Gastroesophageal sphincter (tissue), 3 donors: ENCODE measurements at regions not wholly inside any gene's neighbourhood (a gene's known extent, or its start where the extent isn't known, plus 50 kb on each side); places are given as distances from the start of the nearest gene placed in this dataset.
"Not testable (repeated sequence)": the region's sequence is repeated elsewhere in the genome, so short reads cannot be mapped to it uniquely, and the experiment has no call there.

Source experiments
- POLR2A ChIP-seq, 2 donors: fragments of 450-650 bp; IDR thresholded peaks; one replicate each; pipeline ENCODE4 v1.6.1; 2017; ENCODE audit warnings: antibody characterized with exemption in 2 of 2, mild to moderate bottlenecking in 2 of 2, moderate library complexity in 1 of 2
- POLR2AphosphoS5 ChIP-seq: sonication (generic); formaldehyde crosslinking; IDR thresholded peaks from one replicate; pipeline ENCODE4 v1.6.1; 2017; ENCODE audit warnings: antibody characterized with exemption
- TF ChIP-seq, protein P1 (sequence below), 4 experiments: fragments of 200-600 bp in 2 of 4; fragments of 450-650 bp in 2 of 4; sonication (generic) in 1 of 4; IDR thresholded peaks; one replicate each; pipeline ENCODE4 v1.5.1; 2017 to 2019; ENCODE audit warnings: antibody characterized with exemption in 4 of 4, mild to moderate bottlenecking in 2 of 4, moderate library complexity in 2 of 4

DNA sequence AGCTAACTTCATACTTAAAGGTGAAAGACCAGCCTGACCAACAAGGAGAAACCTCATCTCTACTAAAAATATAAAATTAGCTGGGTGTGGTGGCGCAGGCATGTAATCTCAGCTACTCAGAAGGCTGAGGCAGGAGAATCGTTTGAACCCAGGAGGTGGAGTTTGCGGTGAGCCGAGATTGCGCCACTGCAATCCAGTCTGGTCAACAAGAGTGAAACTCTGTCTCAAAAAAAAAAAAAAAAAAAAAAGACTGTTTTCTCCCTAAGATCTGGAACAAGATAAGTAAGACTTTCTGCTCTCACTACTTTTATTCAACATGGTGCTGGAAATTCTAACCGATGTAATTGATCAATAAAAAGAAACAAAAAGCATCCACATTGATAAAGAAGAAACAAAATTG, 131.9 kb upstream of the GALNT2 start:
- TF ChIP-seq, protein P1, sequence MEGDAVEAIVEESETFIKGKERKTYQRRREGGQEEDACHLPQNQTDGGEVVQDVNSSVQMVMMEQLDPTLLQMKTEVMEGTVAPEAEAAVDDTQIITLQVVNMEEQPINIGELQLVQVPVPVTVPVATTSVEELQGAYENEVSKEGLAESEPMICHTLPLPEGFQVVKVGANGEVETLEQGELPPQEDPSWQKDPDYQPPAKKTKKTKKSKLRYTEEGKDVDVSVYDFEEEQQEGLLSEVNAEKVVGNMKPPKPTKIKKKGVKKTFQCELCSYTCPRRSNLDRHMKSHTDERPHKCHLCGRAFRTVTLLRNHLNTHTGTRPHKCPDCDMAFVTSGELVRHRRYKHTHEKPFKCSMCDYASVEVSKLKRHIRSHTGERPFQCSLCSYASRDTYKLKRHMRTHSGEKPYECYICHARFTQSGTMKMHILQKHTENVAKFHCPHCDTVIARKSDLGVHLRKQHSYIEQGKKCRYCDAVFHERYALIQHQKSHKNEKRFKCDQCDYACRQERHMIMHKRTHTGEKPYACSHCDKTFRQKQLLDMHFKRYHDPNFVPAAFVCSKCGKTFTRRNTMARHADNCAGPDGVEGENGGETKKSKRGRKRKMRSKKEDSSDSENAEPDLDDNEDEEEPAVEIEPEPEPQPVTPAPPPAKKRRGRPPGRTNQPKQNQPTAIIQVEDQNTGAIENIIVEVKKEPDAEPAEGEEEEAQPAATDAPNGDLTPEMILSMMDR (IDR thresholded peaks at IDR 0.05) = not testable (repeated sequence)
- TF ChIP-seq POLR2A (IDR thresholded peaks at IDR 0.05); POLR2AphosphoS5: not testable (repeated sequence)
